ENCODE measurements at regions not wholly inside any gene's neighbourhood (a gene's known extent, or its start where the extent isn't known, plus 50 kb on each side); places are given as distances from the start of the nearest gene placed in this dataset.

DNA sequence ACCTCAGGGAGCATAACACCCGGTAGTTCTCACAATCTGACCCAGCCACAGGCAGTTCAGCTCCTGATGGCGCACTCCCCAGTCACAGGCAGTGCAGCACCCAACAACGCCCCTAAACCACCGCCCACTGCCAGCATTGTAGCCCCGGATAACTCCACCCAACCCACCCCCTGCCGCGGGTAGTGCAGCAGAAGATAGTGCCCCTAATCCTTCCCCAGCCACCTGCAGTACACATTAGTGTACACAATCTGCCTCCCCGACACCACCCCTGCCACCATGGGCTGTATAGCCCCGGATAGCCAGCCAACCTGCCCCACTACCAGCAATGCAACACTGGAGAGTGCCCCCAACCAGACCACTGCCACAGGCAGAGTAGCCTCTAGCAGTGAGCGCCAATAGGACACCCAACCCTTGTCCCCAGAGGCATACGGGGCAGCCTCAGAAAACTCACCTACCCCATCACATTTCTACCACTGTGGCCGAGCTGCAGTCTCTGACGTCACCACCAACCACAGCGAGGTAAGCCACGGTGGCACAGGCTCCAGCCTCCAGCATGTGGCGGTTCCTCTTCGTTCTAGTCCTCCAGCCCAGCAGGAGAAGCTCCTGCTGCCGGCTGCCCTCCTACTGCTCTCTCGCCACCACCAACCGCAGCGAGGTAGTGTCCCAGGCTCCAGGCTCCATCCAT is 877.3 kb downstream of the KCNJ18 start:
- TF ChIP-seq EZH2 (IDR thresholded peaks at IDR 0.05; ENCODE audit: low read depth, unreplicated experiment) (no peak), POLR2AphosphoS5 (IDR thresholded peaks at IDR 0.05; ENCODE audit: low read depth) (no peak), ZNF331 (CRISPR knock-in tag; IDR thresholded peaks at IDR 0.05; ENCODE audit: low read depth) (no peak), JUNB (IDR thresholded peaks at IDR 0.05; ENCODE audit: unreplicated experiment) (no peak), CREB1 (CRISPR knock-in tag; IDR thresholded peaks at IDR 0.05; ENCODE audit: low read depth) (no peak), EZH2phosphoT487 (IDR thresholded peaks at IDR 0.05; ENCODE audit: unreplicated experiment) (no peak), ZNF114 (CRISPR knock-in tag; IDR thresholded peaks at IDR 0.05) (no peak)
- TF ChIP-seq, protein P1, sequence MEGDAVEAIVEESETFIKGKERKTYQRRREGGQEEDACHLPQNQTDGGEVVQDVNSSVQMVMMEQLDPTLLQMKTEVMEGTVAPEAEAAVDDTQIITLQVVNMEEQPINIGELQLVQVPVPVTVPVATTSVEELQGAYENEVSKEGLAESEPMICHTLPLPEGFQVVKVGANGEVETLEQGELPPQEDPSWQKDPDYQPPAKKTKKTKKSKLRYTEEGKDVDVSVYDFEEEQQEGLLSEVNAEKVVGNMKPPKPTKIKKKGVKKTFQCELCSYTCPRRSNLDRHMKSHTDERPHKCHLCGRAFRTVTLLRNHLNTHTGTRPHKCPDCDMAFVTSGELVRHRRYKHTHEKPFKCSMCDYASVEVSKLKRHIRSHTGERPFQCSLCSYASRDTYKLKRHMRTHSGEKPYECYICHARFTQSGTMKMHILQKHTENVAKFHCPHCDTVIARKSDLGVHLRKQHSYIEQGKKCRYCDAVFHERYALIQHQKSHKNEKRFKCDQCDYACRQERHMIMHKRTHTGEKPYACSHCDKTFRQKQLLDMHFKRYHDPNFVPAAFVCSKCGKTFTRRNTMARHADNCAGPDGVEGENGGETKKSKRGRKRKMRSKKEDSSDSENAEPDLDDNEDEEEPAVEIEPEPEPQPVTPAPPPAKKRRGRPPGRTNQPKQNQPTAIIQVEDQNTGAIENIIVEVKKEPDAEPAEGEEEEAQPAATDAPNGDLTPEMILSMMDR (conservative IDR thresholded peaks at IDR 0.05; ENCODE audit: low read depth in 2 of 2) = no peak
- TF ChIP-seq, protein P2, sequence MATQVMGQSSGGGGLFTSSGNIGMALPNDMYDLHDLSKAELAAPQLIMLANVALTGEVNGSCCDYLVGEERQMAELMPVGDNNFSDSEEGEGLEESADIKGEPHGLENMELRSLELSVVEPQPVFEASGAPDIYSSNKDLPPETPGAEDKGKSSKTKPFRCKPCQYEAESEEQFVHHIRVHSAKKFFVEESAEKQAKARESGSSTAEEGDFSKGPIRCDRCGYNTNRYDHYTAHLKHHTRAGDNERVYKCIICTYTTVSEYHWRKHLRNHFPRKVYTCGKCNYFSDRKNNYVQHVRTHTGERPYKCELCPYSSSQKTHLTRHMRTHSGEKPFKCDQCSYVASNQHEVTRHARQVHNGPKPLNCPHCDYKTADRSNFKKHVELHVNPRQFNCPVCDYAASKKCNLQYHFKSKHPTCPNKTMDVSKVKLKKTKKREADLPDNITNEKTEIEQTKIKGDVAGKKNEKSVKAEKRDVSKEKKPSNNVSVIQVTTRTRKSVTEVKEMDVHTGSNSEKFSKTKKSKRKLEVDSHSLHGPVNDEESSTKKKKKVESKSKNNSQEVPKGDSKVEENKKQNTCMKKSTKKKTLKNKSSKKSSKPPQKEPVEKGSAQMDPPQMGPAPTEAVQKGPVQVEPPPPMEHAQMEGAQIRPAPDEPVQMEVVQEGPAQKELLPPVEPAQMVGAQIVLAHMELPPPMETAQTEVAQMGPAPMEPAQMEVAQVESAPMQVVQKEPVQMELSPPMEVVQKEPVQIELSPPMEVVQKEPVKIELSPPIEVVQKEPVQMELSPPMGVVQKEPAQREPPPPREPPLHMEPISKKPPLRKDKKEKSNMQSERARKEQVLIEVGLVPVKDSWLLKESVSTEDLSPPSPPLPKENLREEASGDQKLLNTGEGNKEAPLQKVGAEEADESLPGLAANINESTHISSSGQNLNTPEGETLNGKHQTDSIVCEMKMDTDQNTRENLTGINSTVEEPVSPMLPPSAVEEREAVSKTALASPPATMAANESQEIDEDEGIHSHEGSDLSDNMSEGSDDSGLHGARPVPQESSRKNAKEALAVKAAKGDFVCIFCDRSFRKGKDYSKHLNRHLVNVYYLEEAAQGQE (IDR thresholded peaks at IDR 0.05; ENCODE audit: unreplicated experiment) = no peak
